HCT116 (cell line): ENCODE measurements at regions not wholly inside any gene's neighbourhood (a gene's known extent, or its start where the extent isn't known, plus 50 kb on each side); places are given as distances from the start of the nearest gene placed in this dataset.

Experiments
- ATAC-seq: fragments of 200-7000 bp; cut with Tn5 transposase; 2 replicates; pipeline ENCODE4 v1.9.1; 2020; ENCODE audit warnings: mild to moderate bottlenecking, moderate library complexity
- BruUV-seq: library from RNA; stranded (reverse); fragments of 400-500 nt; replicated peaks from 2 replicates; lab custom pipeline; 2021; lab: Mats Ljungman, UMichigan
- CTCF ChIA-PET: fragments of 300-600 bp; sonication (Branson Sonifier 250); formaldehyde crosslinking; loops from one replicate; lab custom pipeline; 2021; ENCODE audit warnings: antibody characterized with exemption; lab: Charles Lee
- POLR2A ChIA-PET: fragments of 300-600, 350-600 bp; sonication (Branson Sonifier 250); formaldehyde crosslinking; loops from one replicate; lab custom pipeline; 2021; ENCODE audit warnings: antibody characterized with exemption; lab: Charles Lee
- RAD21 ChIA-PET, 2 experiments: fragments of 300-600 bp; sonication (Branson Sonifier 250); formaldehyde crosslinking; loops; one replicate each; lab custom pipeline; 2023; ENCODE audit warnings: low total read pairs in 2 of 2; ENCODE audit not compliant: uncharacterized antibody in 2 of 2, unreplicated experiment in 2 of 2, low non-redundant PET in 1 of 2; lab: Charles Lee
- DNase-seq: peaks from one replicate; pipeline ENCODE4 v3.0.0-alpha.2; 2010; ENCODE audit warnings: low read depth, low spot score
- H2AFZ ChIP-seq: fragments of 200-600 bp; shearing (Covaris generic), sonication (generic); 2 replicates; pipeline ENCODE4 v1.6.1; 2017; ENCODE audit warnings: low read depth, mixed run types, mixed read lengths, antibody characterized with exemption, low read length; ENCODE audit not compliant: poor library complexity, severe bottlenecking
- H3K27ac ChIP-seq: 2 replicates; pipeline ENCODE4 v1.5.1; 2012; ENCODE audit warnings: low read depth, low read length
- H3K27me3 ChIP-seq: fragments of 200-600 bp; sonication (generic); 2 replicates; pipeline ENCODE4 v1.6.1; 2016; ENCODE audit warnings: mixed run types, low read length, mixed read lengths; ENCODE audit not compliant: insufficient read depth
- H3K36me3 ChIP-seq, 2 experiments: fragments of 200-500 bp in 1 of 2; fragments of 200-600 bp in 1 of 2; sonication (Bioruptor generic) in 1 of 2; sonication (generic) in 1 of 2; 2 replicates each; pipeline versions ENCODE4 v1.5.1 to v1.6.1; 2014 to 2016; ENCODE audit warnings: low read length in 2 of 2, inconsistent platforms in 1 of 2, mixed read lengths in 1 of 2, mixed run types in 1 of 2; ENCODE audit not compliant: insufficient read depth in 2 of 2, control insufficient read depth in 1 of 2
- H3K4me1 ChIP-seq, 2 experiments: fragments of 200-600 bp in 1 of 2; sonication (generic) in 1 of 2; 2 replicates each; pipeline versions ENCODE4 v1.5.1 to v1.6.1; 2012 to 2017; ENCODE audit warnings: low read length in 2 of 2, inconsistent platforms in 1 of 2, mild to moderate bottlenecking in 1 of 2, mixed read lengths in 1 of 2, mixed run types in 1 of 2, moderate library complexity in 1 of 2; ENCODE audit not compliant: insufficient read depth in 2 of 2, control insufficient read depth in 1 of 2
- H3K4me2 ChIP-seq: fragments of 200-600 bp; sonication (generic); 2 replicates; pipeline ENCODE4 v1.6.1; 2017; ENCODE audit warnings: mixed run types, low read length, mixed read lengths
- H3K4me3 ChIP-seq, 2 experiments: fragments of 200-600 bp in 1 of 2; sonication (generic) in 1 of 2; replicated peaks in 1 of 2; 2 replicates each; pipeline ENCODE4 v1.5.1; 2011 to 2016; ENCODE audit warnings: low read length in 2 of 2, control low read depth in 1 of 2, low read depth in 1 of 2, mild to moderate bottlenecking in 1 of 2, mixed read lengths in 1 of 2, mixed run types in 1 of 2
- H3K79me2 ChIP-seq: fragments of 200-600 bp; sonication (generic); 2 replicates; pipeline ENCODE4 v1.6.1; 2017; ENCODE audit warnings: mild to moderate bottlenecking, mixed run types, low read length, moderate library complexity, mixed read lengths; ENCODE audit not compliant: insufficient read depth
- H3K9ac ChIP-seq: fragments of 200-600 bp; sonication (generic); 2 replicates; pipeline ENCODE4 v1.6.1; 2016; ENCODE audit warnings: low read length, mixed read lengths
- H3K9me2 ChIP-seq: fragments of 200-600 bp; sonication (generic), shearing (Covaris generic); 2 replicates; pipeline ENCODE4 v1.6.1; 2017; ENCODE audit warnings: mixed run types, mild to moderate bottlenecking, moderate library complexity; ENCODE audit not compliant: insufficient read depth
- H3K9me3 ChIP-seq, 2 experiments: fragments of 200-500 bp in 1 of 2; fragments of 200-600 bp in 1 of 2; sonication (Bioruptor generic) in 1 of 2; sonication (generic) in 1 of 2; 2 replicates each; pipeline ENCODE4 v1.6.1; 2014 to 2017; ENCODE audit warnings: low read length in 2 of 2, mixed read lengths in 2 of 2, inconsistent platforms in 1 of 2, low read depth in 1 of 2, mild to moderate bottlenecking in 1 of 2, mixed run types in 1 of 2, moderate library complexity in 1 of 2; ENCODE audit not compliant: control insufficient read depth in 1 of 2, insufficient read depth in 1 of 2
- H4K20me1 ChIP-seq: fragments of 200-600 bp; sonication (generic), shearing (Covaris generic); 2 replicates; pipeline ENCODE4 v1.6.1; 2017; ENCODE audit warnings: mixed run types, mild to moderate bottlenecking, moderate library complexity; ENCODE audit not compliant: insufficient read depth
- EGR1 ChIP-seq: IDR thresholded peaks from 2 replicates; pipeline ENCODE4 v1.6.1; 2012; ENCODE audit warnings: low read depth
- ELF1 ChIP-seq: IDR thresholded peaks from 2 replicates; pipeline ENCODE4 v1.6.1; 2012; ENCODE audit warnings: low read depth, borderline replicate concordance
- FOSL1 ChIP-seq: IDR thresholded peaks from 2 replicates; pipeline ENCODE4 v1.6.1; 2012; ENCODE audit warnings: low read depth
- JUND ChIP-seq: IDR thresholded peaks from 2 replicates; pipeline ENCODE4 v1.6.1; 2012
- POLR2A ChIP-seq: IDR thresholded peaks from 2 replicates; pipeline ENCODE4 v1.7.0; 2011; ENCODE audit warnings: borderline replicate concordance; ENCODE audit not compliant: insufficient read depth, insufficient read length; ENCODE audit errors: extremely low read depth
- RAD21 ChIP-seq: IDR thresholded peaks from 2 replicates; pipeline ENCODE4 v1.6.1; 2012; ENCODE audit warnings: low read depth, mild to moderate bottlenecking
- REST ChIP-seq: IDR thresholded peaks from 2 replicates; pipeline ENCODE4 v1.6.1; 2012; ENCODE audit warnings: low read depth
- SP1 ChIP-seq: IDR thresholded peaks from 2 replicates; pipeline ENCODE4 v1.6.1; 2012; ENCODE audit warnings: low read depth
- YY1 ChIP-seq: IDR thresholded peaks from 2 replicates; pipeline ENCODE4 v1.6.1; 2011; ENCODE audit warnings: low read length, low read depth, moderate library complexity, mild to moderate bottlenecking; ENCODE audit not compliant: insufficient replicate concordance; ENCODE audit errors: extremely low read depth
- ZNF274 ChIP-seq: fragments of 200-500 bp; sonication (Bioruptor generic); IDR thresholded peaks from 2 replicates; pipeline ENCODE4 v1.6.1; 2014; ENCODE audit warnings: mild to moderate bottlenecking, low read depth, low read length, inconsistent platforms
- intact Hi-C: fragments of 100-400 bp; cut with micrococcal nuclease; formaldehyde crosslinking; loops from 2 replicates; pipeline ENCODE4 v1.10.0; 2022
- TF ChIP-seq, protein P1 (sequence below): IDR thresholded peaks from 2 replicates; pipeline ENCODE4 v1.6.1; 2012
- TF ChIP-seq, protein P2 (sequence below), 3 experiments: fragments of 200-600 bp in 1 of 3; sonication (generic) in 1 of 3; IDR thresholded peaks in 2 of 3; conservative IDR thresholded peaks in 1 of 3; 2 replicates each; pipeline ENCODE4 v1.5.1; 2012 to 2017; ENCODE audit warnings: low read depth in 2 of 3, low read length in 2 of 3, antibody characterized with exemption in 1 of 3, borderline replicate concordance in 1 of 3, control low read depth in 1 of 3, mild to moderate bottlenecking in 1 of 3, mixed read lengths in 1 of 3, mixed run types in 1 of 3, moderate library complexity in 1 of 3; ENCODE audit not compliant: insufficient read depth in 1 of 3

GRCh38 chr4:148847544-148848255, 405.5 kb upstream of the NR3C2 start:
- Histone ChIP-seq H3K4me1 (no peaks in the 10 kb centered on the region), H3K27me3 (no peaks in the 10 kb centered on the region), H3K79me2 (no peaks in the 10 kb centered on the region), H4K20me1 (no peaks in the 10 kb centered on the region; the same call in 1 of the 2 replicates), H3K9ac (no peak overlapping the region), H3K9me2 (no peaks in the 10 kb centered on the region), H3K4me3 (no peak overlapping the region), H3K4me2 (no peak overlapping the region), H3K27ac (no peak overlapping the region), H3K9me3 (no peaks in the 10 kb centered on the region), H3K36me3 (no peaks in the 10 kb centered on the region), H2AFZ (no peak overlapping the region)
- ChIA-PET POLR2A (no interaction called here), RAD21 (no interaction called here), CTCF (no interaction called here)
- no peak for DNase-seq
- no peak for ATAC-seq
- TF ChIP-seq YY1 (no peak), RAD21 (no peak), ZNF274 (no peak), POLR2A (no peak), FOSL1 (no peak), JUND (no peak), ELF1 (no peak), EGR1 (no peak), SP1 (no peak), REST (no peak)
- TF ChIP-seq, protein P1, sequence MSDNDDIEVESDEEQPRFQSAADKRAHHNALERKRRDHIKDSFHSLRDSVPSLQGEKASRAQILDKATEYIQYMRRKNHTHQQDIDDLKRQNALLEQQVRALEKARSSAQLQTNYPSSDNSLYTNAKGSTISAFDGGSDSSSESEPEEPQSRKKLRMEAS = no peak
- TF ChIP-seq, protein P2, sequence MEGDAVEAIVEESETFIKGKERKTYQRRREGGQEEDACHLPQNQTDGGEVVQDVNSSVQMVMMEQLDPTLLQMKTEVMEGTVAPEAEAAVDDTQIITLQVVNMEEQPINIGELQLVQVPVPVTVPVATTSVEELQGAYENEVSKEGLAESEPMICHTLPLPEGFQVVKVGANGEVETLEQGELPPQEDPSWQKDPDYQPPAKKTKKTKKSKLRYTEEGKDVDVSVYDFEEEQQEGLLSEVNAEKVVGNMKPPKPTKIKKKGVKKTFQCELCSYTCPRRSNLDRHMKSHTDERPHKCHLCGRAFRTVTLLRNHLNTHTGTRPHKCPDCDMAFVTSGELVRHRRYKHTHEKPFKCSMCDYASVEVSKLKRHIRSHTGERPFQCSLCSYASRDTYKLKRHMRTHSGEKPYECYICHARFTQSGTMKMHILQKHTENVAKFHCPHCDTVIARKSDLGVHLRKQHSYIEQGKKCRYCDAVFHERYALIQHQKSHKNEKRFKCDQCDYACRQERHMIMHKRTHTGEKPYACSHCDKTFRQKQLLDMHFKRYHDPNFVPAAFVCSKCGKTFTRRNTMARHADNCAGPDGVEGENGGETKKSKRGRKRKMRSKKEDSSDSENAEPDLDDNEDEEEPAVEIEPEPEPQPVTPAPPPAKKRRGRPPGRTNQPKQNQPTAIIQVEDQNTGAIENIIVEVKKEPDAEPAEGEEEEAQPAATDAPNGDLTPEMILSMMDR (IDR thresholded peaks at IDR 0.05 in 2 of 3, conservative IDR thresholded peaks at IDR 0.05 in 1 of 3; ENCODE audit: borderline replicate concordance in 1 of 3, insufficient read depth in 1 of 3, low read depth in 2 of 3, low read length in 2 of 3) = no peak
- no TSS peak for BruUV-seq
- intact Hi-C loops = no loop called here
